ENCODE measurements at regions not wholly inside any gene's neighbourhood (a gene's known extent, or its start where the extent isn't known, plus 50 kb on each side); places are given as distances from the start of the nearest gene placed in this dataset.

- no peak overlapping the region for H2AFZ ChIP-seq (ENCODE audit: low read length)
- TF ChIP-seq EZH2 (IDR thresholded peaks at IDR 0.05; ENCODE audit: low read length, missing control alignments) (no peak), CTCF (conservative IDR thresholded peaks at IDR 0.05 in 1 of 2, IDR thresholded peaks at IDR 0.05 in 1 of 2; ENCODE audit: low read depth in 1 of 2, low read length in 2 of 2) (no peak)
- H3K79me2 ChIP-seq (ENCODE audit: control insufficient read depth, insufficient read depth, low read length), result no peaks in the 10 kb centered on the region
- DNase-seq (ENCODE audit: low read depth in 2 of 2), result no peak
- H3K4me3 ChIP-seq (replicated peaks in 1 of 4; ENCODE audit: control extremely low read depth in 1 of 4, insufficient read depth in 1 of 4, low read depth in 3 of 4, low read length in 4 of 4), result no peak overlapping the region
- H3K9ac ChIP-seq (ENCODE audit: insufficient read depth, low read length), result no peak overlapping the region
- H3K9me3 ChIP-seq (ENCODE audit: control insufficient read depth, insufficient read depth, low read depth, low read length), result no peaks in the 10 kb centered on the region
- no peaks in the 10 kb centered on the region for H3K36me3 ChIP-seq (ENCODE audit: control insufficient read depth, insufficient read depth, low read length)
- no peaks in the 10 kb centered on the region for H3K27me3 ChIP-seq (ENCODE audit: control insufficient read depth, insufficient read depth, low read length)
- H3K4me1 ChIP-seq (ENCODE audit: control insufficient read depth, extremely low read depth, insufficient read depth, low read length), result no peaks in the 10 kb centered on the region
- no peaks in the 10 kb centered on the region for H4K20me1 ChIP-seq (ENCODE audit: control insufficient read depth, extremely low read depth, insufficient read depth, low read length)
- no peak overlapping the region for H3K4me2 ChIP-seq (ENCODE audit: extremely low read depth, insufficient read depth, low read length)
- H3K27ac ChIP-seq (ENCODE audit: insufficient read depth, low read length), result no peak overlapping the region
Measured at GRCh38 chr3:61352306-61352705, 101.1 kb upstream of the FHIT start.

- Histone ChIP-seq H3K4me1 (ENCODE audit: control insufficient read depth, extremely low read depth, insufficient read depth, low read length) (no peaks in the 10 kb centered on the region), H3K27ac (ENCODE audit: insufficient read depth, low read length) (no peak overlapping the region), H3K27me3 (ENCODE audit: control insufficient read depth, insufficient read depth, low read length) (no peaks in the 10 kb centered on the region), H3K79me2 (ENCODE audit: control insufficient read depth, insufficient read depth, low read length) (no peaks in the 10 kb centered on the region), H4K20me1 (ENCODE audit: control insufficient read depth, extremely low read depth, insufficient read depth, low read length) (no peaks in the 10 kb centered on the region), H2AFZ (ENCODE audit: low read length) (no peak overlapping the region), H3K4me2 (ENCODE audit: extremely low read depth, insufficient read depth, low read length) (no peak overlapping the region), H3K4me3 (replicated peaks in 1 of 4; ENCODE audit: control extremely low read depth in 1 of 4, insufficient read depth in 1 of 4, low read depth in 3 of 4, low read length in 4 of 4) (no peak overlapping the region), H3K9me3 (ENCODE audit: control insufficient read depth, insufficient read depth, low read depth, low read length) (no peaks in the 10 kb centered on the region), H3K36me3 (ENCODE audit: control insufficient read depth, insufficient read depth, low read length) (no peaks in the 10 kb centered on the region), H3K9ac (ENCODE audit: insufficient read depth, low read length) (no peak overlapping the region)
- no peak for DNase-seq (ENCODE audit: low read depth in 2 of 2)
- no peak for TF ChIP-seq CTCF (conservative IDR thresholded peaks at IDR 0.05 in 1 of 2, IDR thresholded peaks at IDR 0.05 in 1 of 2; ENCODE audit: low read depth in 1 of 2, low read length in 2 of 2)
- no peak for TF ChIP-seq EZH2 (IDR thresholded peaks at IDR 0.05; ENCODE audit: low read length, missing control alignments)
Measured at GRCh38 chr3:61353382-61353781, 102.1 kb upstream of the FHIT start.

- no peak overlapping the region for H3K4me3 ChIP-seq (replicated peaks in 1 of 4; ENCODE audit: control extremely low read depth in 1 of 4, insufficient read depth in 1 of 4, low read depth in 3 of 4, low read length in 4 of 4)
- TF ChIP-seq CTCF (conservative IDR thresholded peaks at IDR 0.05 in 1 of 2, IDR thresholded peaks at IDR 0.05 in 1 of 2; ENCODE audit: low read depth in 1 of 2, low read length in 2 of 2) (no peak), EZH2 (IDR thresholded peaks at IDR 0.05; ENCODE audit: low read length, missing control alignments) (no peak)
- no peak overlapping the region for H3K9ac ChIP-seq (ENCODE audit: insufficient read depth, low read length)
- no peak for DNase-seq (ENCODE audit: low read depth in 2 of 2)
- H3K27me3 ChIP-seq (ENCODE audit: control insufficient read depth, insufficient read depth, low read length), result no peaks in the 10 kb centered on the region
- no peaks in the 10 kb centered on the region for H3K36me3 ChIP-seq (ENCODE audit: control insufficient read depth, insufficient read depth, low read length)
- H2AFZ ChIP-seq (ENCODE audit: low read length), result no peak overlapping the region
- no peaks in the 10 kb centered on the region for H3K4me1 ChIP-seq (ENCODE audit: control insufficient read depth, extremely low read depth, insufficient read depth, low read length)
- no peak overlapping the region for H3K27ac ChIP-seq (ENCODE audit: insufficient read depth, low read length)
- H3K79me2 ChIP-seq (ENCODE audit: control insufficient read depth, insufficient read depth, low read length), result no peaks in the 10 kb centered on the region
- H3K9me3 ChIP-seq (ENCODE audit: control insufficient read depth, insufficient read depth, low read depth, low read length), result no peaks in the 10 kb centered on the region
- no peak overlapping the region for H3K4me2 ChIP-seq (ENCODE audit: extremely low read depth, insufficient read depth, low read length)
- no peaks in the 10 kb centered on the region for H4K20me1 ChIP-seq (ENCODE audit: control insufficient read depth, extremely low read depth, insufficient read depth, low read length)
Measured at GRCh38 chr3:61354604-61355003, 103.4 kb upstream of the FHIT start.

Data from fibroblast of lung (primary cell).